Nucleus accumbens (tissue), 56 donors: ENCODE measurements at regions not wholly inside any gene's neighbourhood (a gene's known extent, or its start where the extent isn't known, plus 50 kb on each side); places are given as distances from the start of the nearest gene placed in this dataset.
"Not testable (repeated sequence)": the region's sequence is repeated elsewhere in the genome, so short reads cannot be mapped to it uniquely, and the experiment has no call there.

Experiments used
- DNase-seq, 56 donors: peaks; one replicate each; lab custom pipeline; 2025; lab: John Stamatoyannopoulos, UW

DNA sequence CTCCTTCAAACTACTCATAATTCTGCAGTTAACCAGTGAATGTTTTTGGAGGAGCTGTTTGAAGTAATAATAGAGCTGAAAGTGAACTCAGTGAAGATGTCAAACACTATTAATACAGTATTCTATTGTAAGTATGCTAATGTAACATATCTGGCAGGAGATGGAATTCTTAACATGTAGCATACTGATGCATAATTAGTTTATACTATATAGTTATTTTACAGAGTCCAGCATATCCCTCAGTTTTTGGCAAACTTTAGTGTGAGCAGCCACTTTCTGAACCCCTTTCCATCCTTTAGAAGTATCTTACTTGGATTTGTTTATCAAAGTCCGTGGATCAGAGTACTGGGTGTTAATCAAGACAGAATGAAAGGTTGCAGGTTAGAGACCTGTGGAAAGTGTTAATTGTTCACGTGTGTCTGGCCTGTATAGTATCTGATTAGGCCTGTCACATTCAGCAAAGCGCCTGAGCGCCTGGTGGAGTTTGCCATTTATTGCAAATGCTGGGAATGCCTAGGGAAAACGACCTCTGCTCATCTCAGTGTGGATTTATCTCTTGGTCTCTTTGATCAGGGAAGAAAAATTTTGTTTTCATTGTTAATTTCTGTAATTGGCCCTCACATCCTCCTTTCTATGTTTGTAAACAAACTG is 251.7 kb upstream of the MAD2L1 start:
- DNase-seq = no peak

DNA sequence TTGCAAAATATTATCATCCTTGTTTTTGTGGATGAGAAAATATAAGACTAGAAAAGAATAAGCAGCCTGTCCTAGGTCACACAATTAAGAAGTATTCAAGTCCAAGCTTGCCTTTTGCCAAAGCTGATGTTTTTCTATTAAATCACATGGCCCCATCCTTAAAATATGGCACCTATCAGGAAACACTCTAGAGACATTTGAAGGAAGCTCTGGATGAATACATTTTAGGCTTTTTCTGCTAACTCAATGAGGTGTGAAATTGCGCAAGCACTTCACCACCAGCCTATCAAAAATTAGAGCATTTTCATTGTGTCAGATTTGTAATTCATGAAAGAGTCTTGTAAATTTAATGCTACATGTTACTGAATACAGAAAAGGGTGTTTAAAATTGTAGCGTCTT is 251.1 kb upstream of the MAD2L1 start:
- DNase-seq = no peak

- no peak for DNase-seq
These were observed 249.8 kb upstream of the MAD2L1 start for GRCh38 chr4:120316416-120316815.

DNA sequence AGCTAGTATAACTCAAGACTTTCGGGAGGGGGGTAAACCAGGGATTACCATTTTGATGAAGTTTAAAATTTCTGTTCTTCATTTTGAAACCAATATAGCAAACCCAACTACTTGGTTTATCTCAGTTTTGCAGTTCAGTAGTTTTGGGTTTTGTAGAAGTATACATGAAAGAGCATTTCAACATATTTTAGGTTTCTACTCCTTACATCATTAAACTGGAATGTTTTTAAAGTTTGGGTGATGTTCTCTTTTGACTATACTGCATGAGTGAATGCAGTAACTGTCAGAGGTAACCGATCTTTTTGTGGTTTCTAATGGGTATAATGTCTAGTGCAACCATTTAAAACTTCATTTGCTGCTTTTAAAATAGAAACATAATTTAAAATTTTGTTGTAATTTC is 248.3 kb upstream of the MAD2L1 start:
- no peak for DNase-seq

GRCh38 chr4:120304801-120305200 is 238.2 kb upstream of the MAD2L1 start:
- no peak for DNase-seq

- DNase-seq = no peak
These were observed 233.0 kb upstream of the MAD2L1 start for GRCh38 chr4:120299631-120300030.

DNA sequence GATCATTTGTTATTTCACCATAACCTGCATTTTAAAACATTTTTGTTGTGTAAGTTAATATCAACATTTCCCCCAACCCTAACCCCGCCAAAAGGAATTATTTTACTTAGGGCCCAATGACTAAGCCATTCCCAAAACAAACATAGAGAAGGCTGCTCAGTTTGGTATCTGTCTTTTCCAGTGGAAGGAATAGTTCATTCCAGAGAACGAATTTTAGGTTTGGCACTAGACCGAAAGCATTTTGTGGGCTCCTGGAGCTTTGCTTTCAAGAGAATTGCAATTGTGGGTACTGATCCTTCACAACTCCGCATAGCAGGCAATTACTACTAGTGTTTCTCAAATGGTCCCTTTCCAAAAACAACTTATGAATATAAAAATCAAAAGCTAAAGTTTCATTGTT is 226.7 kb upstream of the MAD2L1 start:
- DNase-seq = no peak

DNA sequence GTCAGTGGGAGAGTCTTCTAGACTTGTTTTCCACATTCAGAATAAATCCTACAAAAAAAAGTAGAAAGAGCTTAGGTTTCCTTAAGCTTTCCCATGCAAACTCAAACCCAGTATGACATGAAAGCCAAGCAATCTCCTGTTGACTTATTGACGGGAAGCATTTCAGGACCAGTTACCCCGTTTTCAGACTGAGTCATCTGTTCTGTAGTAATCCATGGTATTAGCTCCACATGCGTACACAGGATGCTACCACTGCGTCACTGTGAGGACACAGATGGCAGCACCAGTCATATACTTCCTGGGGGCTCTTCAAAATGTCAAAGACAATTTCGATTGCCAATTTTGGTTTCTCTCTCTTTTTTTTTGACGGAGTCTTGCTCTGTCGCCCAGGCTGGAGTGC is 224.9 kb upstream of the MAD2L1 start:
- DNase-seq = no peak

- DNase-seq = no peak
These were observed 223.9 kb upstream of the MAD2L1 start for GRCh38 chr4:120290553-120290952.

- no peak for DNase-seq
These were observed 220.2 kb upstream of the MAD2L1 start for GRCh38 chr4:120286813-120287212.

GRCh38 chr4:120281581-120281980 is 214.9 kb upstream of the MAD2L1 start:
- DNase-seq = no peak

GRCh38 chr4:120277391-120277790 is 210.7 kb upstream of the MAD2L1 start:
- no peak for DNase-seq

DNA sequence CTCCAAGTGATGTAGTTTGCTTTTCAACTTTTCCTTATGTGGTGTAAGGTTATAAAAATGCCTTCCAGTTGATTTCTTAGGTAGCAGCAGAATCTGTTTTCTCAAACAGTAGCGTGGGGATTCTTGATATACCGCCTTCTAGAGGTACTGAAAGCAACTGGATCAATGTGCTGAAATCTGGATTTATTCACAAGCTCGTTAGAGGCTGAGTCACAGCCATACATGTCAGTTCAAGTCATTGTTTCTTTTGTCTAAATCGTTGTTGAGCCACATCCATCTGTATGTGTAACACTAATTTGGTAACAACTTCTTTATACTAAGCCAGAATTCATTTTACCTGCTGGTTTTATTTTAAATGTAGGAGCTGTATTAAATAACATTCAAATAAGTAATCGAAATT is 200.0 kb upstream of the MAD2L1 start:
- DNase-seq = no peak

GRCh38 chr4:120263618-120264017 is 197.0 kb upstream of the MAD2L1 start:
- DNase-seq = no peak

DNA sequence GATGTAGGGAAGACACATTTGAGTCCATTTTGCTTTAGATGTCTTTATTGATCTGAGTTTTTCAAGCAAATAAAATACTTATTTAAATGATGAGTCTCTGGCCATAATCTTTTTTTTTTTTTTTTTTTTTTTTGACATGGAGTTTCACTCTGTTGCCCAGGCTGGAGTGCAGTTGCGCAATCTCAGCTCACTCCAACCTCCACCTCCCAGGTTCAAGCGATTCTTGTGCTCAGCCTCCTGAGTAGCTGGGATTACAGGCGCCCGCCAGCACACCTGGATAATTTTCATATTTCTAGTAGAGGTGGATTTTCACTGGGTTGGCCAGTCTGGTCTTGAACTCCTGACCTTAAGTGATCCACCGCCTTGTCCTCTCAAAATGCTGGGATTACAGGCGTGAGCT is 194.5 kb upstream of the MAD2L1 start:
- DNase-seq = no peak

- DNase-seq = not testable (repeated sequence)
These were observed 189.6 kb upstream of the MAD2L1 start for GRCh38 chr4:120256112-120256775.

GRCh38 chr4:120238277-120238973 is 171.8 kb upstream of the MAD2L1 start:
- no peak for DNase-seq

GRCh38 chr4:120236873-120237272 is 170.2 kb upstream of the MAD2L1 start:
- no peak for DNase-seq

DNA sequence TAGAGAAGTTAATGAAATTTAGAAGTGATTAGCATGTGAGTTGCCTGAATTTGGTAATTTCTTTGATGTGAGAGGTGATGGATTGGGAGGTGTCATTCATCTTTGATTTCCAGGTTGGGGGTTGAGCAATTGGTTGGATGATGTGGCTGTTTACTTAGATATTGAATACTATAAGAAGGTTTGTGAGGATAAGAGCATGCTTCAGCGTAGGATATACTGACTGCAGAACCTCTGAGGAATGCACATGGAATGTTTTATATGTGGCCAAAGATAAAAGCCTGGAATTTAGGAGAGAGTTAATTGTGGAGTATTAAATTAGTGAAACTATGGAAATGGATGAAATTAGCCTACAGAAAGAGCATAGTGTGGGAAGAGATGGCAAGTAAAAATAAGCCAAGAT is 165.4 kb upstream of the MAD2L1 start:
- DNase-seq = no peak

DNA sequence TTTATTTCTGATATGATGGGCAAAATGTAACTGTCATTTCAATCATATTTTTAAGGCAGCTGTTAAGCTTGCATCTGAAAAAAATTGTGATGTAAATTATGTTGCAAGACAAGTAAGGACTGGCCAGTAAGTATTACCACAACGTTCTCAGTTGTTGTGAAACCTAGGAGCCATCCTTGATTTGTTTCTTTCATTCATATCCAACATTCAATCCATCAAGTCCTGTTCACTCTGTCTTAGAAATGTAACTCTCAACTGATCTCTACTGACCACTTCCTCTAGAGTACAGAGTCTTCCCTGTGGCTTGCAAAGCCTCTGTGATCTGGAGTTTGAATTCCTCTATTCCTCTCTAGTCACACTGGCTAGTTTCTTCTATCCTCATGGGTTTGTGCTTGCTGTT is 161.4 kb upstream of the MAD2L1 start:
- DNase-seq = no peak

GRCh38 chr4:120227554-120227953 is 160.9 kb upstream of the MAD2L1 start:
- no peak for DNase-seq

GRCh38 chr4:120225527-120225926 is 158.9 kb upstream of the MAD2L1 start:
- no peak for DNase-seq
